Putamen (tissue), 1 donor: ENCODE measurements at regions not wholly inside any gene's neighbourhood (a gene's known extent, or its start where the extent isn't known, plus 50 kb on each side); places are given as distances from the start of the nearest gene placed in this dataset.
"Not testable (repeated sequence)": the region's sequence is repeated elsewhere in the genome, so short reads cannot be mapped to it uniquely, and the experiment has no call there.

Experiments
- DNase-seq: peaks from one replicate; pipeline ENCODE4 v3.0.0-alpha.2; 2016; ENCODE audit warnings: low spot score

- peak; percentile 66 for DNase-seq
Measured at GRCh38 chr3:124043023-124043422, 51.1 kb upstream of the ROPN1 start.

- no peak for DNase-seq
Measured at GRCh38 chr3:124044956-124045355, 53.0 kb upstream of the ROPN1 start.

- DNase-seq = no peak
Measured at GRCh38 chr3:124048967-124049798, 57.3 kb upstream of the ROPN1 start.

GRCh38 chr3:124051636-124052035 lies 59.7 kb upstream of the ROPN1 start:
- no peak for DNase-seq

- no peak for DNase-seq
Measured at GRCh38 chr3:124053871-124054270, 61.9 kb upstream of the ROPN1 start.

- DNase-seq = no peak
Measured at GRCh38 chr3:124056846-124057245, 64.9 kb upstream of the ROPN1 start.

GRCh38 chr3:124057420-124057819 lies 65.5 kb upstream of the ROPN1 start:
- DNase-seq = no peak

- no peak for DNase-seq
Measured at GRCh38 chr3:124059580-124059979, 67.7 kb upstream of the ROPN1 start.

GRCh38 chr3:124063197-124063909 lies 71.4 kb upstream of the ROPN1 start:
- DNase-seq = no peak

GRCh38 chr3:124064050-124064449 lies 72.1 kb upstream of the ROPN1 start:
- no peak for DNase-seq

GRCh38 chr3:124066543-124066942 lies 74.6 kb upstream of the ROPN1 start:
- not testable (repeated sequence) for DNase-seq

- DNase-seq = not testable (repeated sequence)
Measured at GRCh38 chr3:124069706-124070105, 77.8 kb upstream of the ROPN1 start.

- DNase-seq = not testable (repeated sequence)
Measured at GRCh38 chr3:124075090-124075489, 83.2 kb upstream of the ROPN1 start.

- no peak for DNase-seq
Measured at GRCh38 chr3:124075753-124076152, 83.8 kb upstream of the ROPN1 start.

- DNase-seq = no peak
Measured at GRCh38 chr3:124076235-124076634, 84.3 kb upstream of the ROPN1 start.

- peak; percentile 21 for DNase-seq
Measured at GRCh38 chr3:124078953-124079911, 87.3 kb upstream of the ROPN1 start.

- no peak for DNase-seq
Measured at GRCh38 chr3:124079912-124080276, 88.0 kb upstream of the ROPN1 start.

GRCh38 chr3:124082343-124082742 lies 90.4 kb upstream of the ROPN1 start:
- DNase-seq = no peak

GRCh38 chr3:124084022-124084881 lies 92.3 kb upstream of the ROPN1 start:
- no peak for DNase-seq

- DNase-seq = no peak
Measured at GRCh38 chr3:124088801-124089200, 96.9 kb upstream of the ROPN1 start.

GRCh38 chr3:124089214-124089613 lies 97.3 kb upstream of the ROPN1 start:
- no peak for DNase-seq
